Keratinocyte (primary cell): ENCODE measurements at regions not wholly inside any gene's neighbourhood (a gene's known extent, or its start where the extent isn't known, plus 50 kb on each side); places are given as distances from the start of the nearest gene placed in this dataset.

Experiments
- CTCF ChIP-seq, 3 experiments: IDR thresholded peaks in 1 of 3; conservative IDR thresholded peaks in 1 of 3; optimal IDR thresholded peaks in 1 of 3; 2 replicates in 2 of 3; 3 replicates in 1 of 3; pipeline versions ENCODE3 to v1.5.1; 2011; ENCODE audit warnings: low read length in 3 of 3, mild to moderate bottlenecking in 3 of 3, moderate library complexity in 2 of 3, control low read depth in 1 of 3, inconsistent platforms in 1 of 3; ENCODE audit not compliant: insufficient read depth in 2 of 3; ENCODE audit errors: extremely low read depth in 1 of 3
- EZH2 ChIP-seq: IDR thresholded peaks from one replicate; pipeline ENCODE4 v1.6.1; 2012; ENCODE audit warnings: inconsistent platforms, mild to moderate bottlenecking, low read length, moderate library complexity

GRCh38 chr19:29075149-29075548 lies 137.8 kb downstream of the UQCRFS1 start:
- no peak for TF ChIP-seq CTCF (optimal IDR thresholded peaks at IDR 0.05 in 1 of 3, IDR thresholded peaks at IDR 0.05 in 1 of 3, conservative IDR thresholded peaks at IDR 0.05 in 1 of 3; ENCODE audit: extremely low read depth in 1 of 3, insufficient read depth in 2 of 3, low read length in 3 of 3)
- no peak for TF ChIP-seq EZH2
